GM20431 (cell line): ENCODE measurements at regions not wholly inside any gene's neighbourhood (a gene's known extent, or its start where the extent isn't known, plus 50 kb on each side); places are given as distances from the start of the nearest gene placed in this dataset.
"Not testable (repeated sequence)": the region's sequence is repeated elsewhere in the genome, so short reads cannot be mapped to it uniquely, and the experiment has no call there.

Experiments
- in situ Hi-C: fragments of 300-500 bp; cut with MseI, MboI; formaldehyde crosslinking; loops from one replicate; pipeline ENCODE4 v1.15.0; 2020; ENCODE audit warnings: low sequenced_read_pairs; ENCODE audit not compliant: unreplicated experiment

- in situ Hi-C loops: no loop called here
Measured at GRCh38 chr10:108684431-108684830, 1238.9 kb downstream of the XPNPEP1 start.

GRCh38 chr10:108673741-108674140, 1249.6 kb downstream of the XPNPEP1 start:
- in situ Hi-C loops: no loop called here

GRCh38 chr10:108663587-108663986, 1259.7 kb downstream of the XPNPEP1 start:
- in situ Hi-C loops: no loop called here

- in situ Hi-C loops: no loop called here
Measured at GRCh38 chr10:108662975-108663374, 1260.3 kb downstream of the XPNPEP1 start.

GRCh38 chr10:108655057-108655456, 1268.3 kb downstream of the XPNPEP1 start:
- in situ Hi-C loops: no loop called here

GRCh38 chr10:108653531-108653930, 1269.8 kb downstream of the XPNPEP1 start:
- in situ Hi-C loops: no loop called here

- in situ Hi-C loops: no loop called here
Measured at GRCh38 chr10:108639010-108639409, 1284.3 kb downstream of the XPNPEP1 start.

GRCh38 chr10:108638225-108638624, 1285.1 kb downstream of the XPNPEP1 start:
- in situ Hi-C loops: no loop called here

- in situ Hi-C loops: no loop called here
Measured at GRCh38 chr10:108633046-108633445, 1290.3 kb downstream of the XPNPEP1 start.

GRCh38 chr10:108632144-108632543, 1291.2 kb downstream of the XPNPEP1 start:
- in situ Hi-C loops: no loop called here

GRCh38 chr10:108631332-108631731, 1292.0 kb downstream of the XPNPEP1 start:
- in situ Hi-C loops: no loop called here

GRCh38 chr10:108629834-108630233, 1293.5 kb downstream of the XPNPEP1 start:
- in situ Hi-C loops: no loop called here

GRCh38 chr10:108624052-108624451, 1299.3 kb downstream of the XPNPEP1 start:
- in situ Hi-C loops: no loop called here

GRCh38 chr10:108620821-108621534, 1302.3 kb downstream of the XPNPEP1 start:
- in situ Hi-C loops: no loop called here

- in situ Hi-C loops: no loop called here
Measured at GRCh38 chr10:108616559-108617285, 1306.6 kb downstream of the XPNPEP1 start.

GRCh38 chr10:108615576-108616320, 1307.6 kb downstream of the XPNPEP1 start:
- in situ Hi-C loops: no loop called here

GRCh38 chr10:108612485-108612884, 1310.8 kb downstream of the XPNPEP1 start:
- in situ Hi-C loops: no loop called here

GRCh38 chr10:108608860-108609259, 1314.5 kb downstream of the XPNPEP1 start:
- in situ Hi-C loops: no loop called here

- in situ Hi-C loops: no loop called here
Measured at GRCh38 chr10:108601851-108602250, 1321.5 kb downstream of the XPNPEP1 start.

GRCh38 chr10:108600511-108600910, 1322.8 kb downstream of the XPNPEP1 start:
- in situ Hi-C loops: not testable (repeated sequence)

- in situ Hi-C loops: not testable (repeated sequence)
Measured at GRCh38 chr10:108599317-108599716, 1324.0 kb downstream of the XPNPEP1 start.
